Spleen (tissue), 7 donors: ENCODE measurements at regions not wholly inside any gene's neighbourhood (a gene's known extent, or its start where the extent isn't known, plus 50 kb on each side); places are given as distances from the start of the nearest gene placed in this dataset.

Experiments used
- POLR2A ChIP-seq, 3 donors: fragments of 450-650 bp; IDR thresholded peaks; one replicate each; pipeline ENCODE4 v1.5.1; 2017; ENCODE audit warnings: antibody characterized with exemption in 3 of 3, mild to moderate bottlenecking in 1 of 3
- POLR2AphosphoS5 ChIP-seq, 3 donors: sonication (generic); formaldehyde crosslinking; IDR thresholded peaks; one replicate each; pipeline ENCODE4 v1.5.1; 2017; ENCODE audit warnings: antibody characterized with exemption in 3 of 3
- TF ChIP-seq, protein P1 (sequence below), 11 experiments: fragments of 200-600 bp in 7 of 11; fragments of 450-650 bp in 4 of 11; sonication (generic) in 4 of 11; IDR thresholded peaks in 8 of 11; conservative IDR thresholded peaks in 3 of 11; 1 replicate in 7 of 11; 2 replicates in 4 of 11; pipeline versions ENCODE4 v1.4.0 to v1.8.0; 2016 to 2021; ENCODE audit warnings: antibody characterized with exemption in 11 of 11, inconsistent platforms in 4 of 11, mild to moderate bottlenecking in 1 of 11
- donor health status: DM: no; HTN: no; CAD: no; lungs with moderate emphysema.
- donor health status: DM: no; HTN: no; CAD: no.
- donor health status: DM: no; HTN: no; CAD: no.

DNA sequence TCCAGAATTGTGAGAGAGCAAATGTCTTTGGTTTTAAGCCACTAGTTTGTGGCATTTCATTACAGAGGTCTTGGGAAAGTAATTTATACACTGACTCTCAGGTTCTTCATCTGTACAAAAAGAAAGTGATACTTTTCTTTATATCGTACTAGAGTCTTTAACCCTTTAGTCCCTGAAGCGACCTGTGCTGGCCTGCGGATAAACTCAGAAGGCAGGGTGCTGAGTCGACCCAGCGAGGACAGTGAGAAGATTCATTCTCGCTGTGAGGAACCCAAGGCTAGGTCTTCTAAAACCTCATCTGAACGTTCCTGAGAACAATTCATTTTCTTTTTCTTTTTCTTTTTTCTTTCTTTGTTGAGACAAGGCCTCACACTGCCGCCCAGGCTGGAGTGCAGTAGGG, 514.2 kb upstream of the MGMT start:
- no peak for TF ChIP-seq POLR2AphosphoS5 (IDR thresholded peaks at IDR 0.05)
- TF ChIP-seq, protein P1, sequence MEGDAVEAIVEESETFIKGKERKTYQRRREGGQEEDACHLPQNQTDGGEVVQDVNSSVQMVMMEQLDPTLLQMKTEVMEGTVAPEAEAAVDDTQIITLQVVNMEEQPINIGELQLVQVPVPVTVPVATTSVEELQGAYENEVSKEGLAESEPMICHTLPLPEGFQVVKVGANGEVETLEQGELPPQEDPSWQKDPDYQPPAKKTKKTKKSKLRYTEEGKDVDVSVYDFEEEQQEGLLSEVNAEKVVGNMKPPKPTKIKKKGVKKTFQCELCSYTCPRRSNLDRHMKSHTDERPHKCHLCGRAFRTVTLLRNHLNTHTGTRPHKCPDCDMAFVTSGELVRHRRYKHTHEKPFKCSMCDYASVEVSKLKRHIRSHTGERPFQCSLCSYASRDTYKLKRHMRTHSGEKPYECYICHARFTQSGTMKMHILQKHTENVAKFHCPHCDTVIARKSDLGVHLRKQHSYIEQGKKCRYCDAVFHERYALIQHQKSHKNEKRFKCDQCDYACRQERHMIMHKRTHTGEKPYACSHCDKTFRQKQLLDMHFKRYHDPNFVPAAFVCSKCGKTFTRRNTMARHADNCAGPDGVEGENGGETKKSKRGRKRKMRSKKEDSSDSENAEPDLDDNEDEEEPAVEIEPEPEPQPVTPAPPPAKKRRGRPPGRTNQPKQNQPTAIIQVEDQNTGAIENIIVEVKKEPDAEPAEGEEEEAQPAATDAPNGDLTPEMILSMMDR (IDR thresholded peaks at IDR 0.05 in 8 of 11, conservative IDR thresholded peaks at IDR 0.05 in 3 of 11), result no peak
- TF ChIP-seq POLR2A (IDR thresholded peaks at IDR 0.05), result no peak
